ENCODE measurements at regions not wholly inside any gene's neighbourhood (a gene's known extent, or its start where the extent isn't known, plus 50 kb on each side); places are given as distances from the start of the nearest gene placed in this dataset.

- Histone ChIP-seq H3K23ac (ENCODE audit: insufficient read length, low read depth, low read length) (no peak overlapping the region), H3K79me2 (ENCODE audit: insufficient read depth, low read length) (no peaks in the 10 kb centered on the region), H3K79me1 (ENCODE audit: insufficient read depth, low read depth, low read length, poor library complexity, severe bottlenecking) (no peaks in the 10 kb centered on the region), H4K91ac (ENCODE audit: insufficient read length, low read depth, low read length) (no peak overlapping the region), H3T11ph (ENCODE audit: low read length) (no peak overlapping the region), H3K4ac (ENCODE audit: low read depth, low read length) (no peak overlapping the region), H2AK5ac (ENCODE audit: insufficient read length, low read length) (no peak overlapping the region), H3K14ac (ENCODE audit: insufficient read depth, low read length) (no peak overlapping the region), H2BK20ac (ENCODE audit: low read depth, low read length, poor library complexity, severe bottlenecking) (no peak overlapping the region), H3K27me3 (ENCODE audit: insufficient read depth, low read length) (no peaks in the 10 kb centered on the region), H3K56ac (ENCODE audit: insufficient read length, low read depth, low read length) (no peak overlapping the region), H3K9me3 (ENCODE audit: control insufficient read depth, low read depth, low read length) (no peaks in the 10 kb centered on the region), H4K5ac (ENCODE audit: insufficient read length, low read depth, low read length) (no peak overlapping the region), H4K20me1 (ENCODE audit: control insufficient read depth, insufficient read depth, insufficient read length) (no peaks in the 10 kb centered on the region), H4K8ac (replicated peaks; ENCODE audit: insufficient read length, low read depth, low read length) (no peak overlapping the region), H3K9ac (ENCODE audit: extremely low read depth, insufficient read length, low read length) (no peak overlapping the region), H2BK5ac (ENCODE audit: insufficient read length, low read length) (no peak overlapping the region), H3K4me2 (ENCODE audit: insufficient read depth, insufficient read length, low read length) (no peak overlapping the region), H3K27ac (ENCODE audit: insufficient read length, low read depth, low read length) (no peak overlapping the region), H2BK120ac (ENCODE audit: low read depth, low read length, poor library complexity, severe bottlenecking) (no peak overlapping the region), H2BK12ac (ENCODE audit: insufficient read length, low read depth, low read length) (no peak overlapping the region), H3K4me1 (ENCODE audit: insufficient read depth, low read length) (no peaks in the 10 kb centered on the region), H2BK15ac (ENCODE audit: low read depth, low read length) (no peak overlapping the region), H2AFZ (ENCODE audit: low read length) (no peak overlapping the region), H3K23me2 (ENCODE audit: insufficient read length, low read depth, low read length, poor library complexity, severe bottlenecking) (no peaks in the 10 kb centered on the region), H3K18ac (ENCODE audit: insufficient read length, low read depth, low read length) (no peak overlapping the region)
- no peak overlapping the region for H3K27ac Mint-ChIP-seq
- H3K4me3 Mint-ChIP-seq: no peak overlapping the region
- WGBS (ENCODE audit: extremely low coverage, insufficient read length, low lambda C conversion rate): no CpG with 5 or more reads among the region's 8 CpGs
- H3K4me1 Mint-ChIP-seq: no peaks in the 10 kb centered on the region
- H3K9me3 Mint-ChIP-seq: no peaks in the 10 kb centered on the region; a peak in 1 of 5 replicates
- H3K36me3 Mint-ChIP-seq (ENCODE audit: insufficient read depth in 1 of 3, low read depth in 3 of 3): no peaks in the 10 kb centered on the region
- no peak for DNase-seq
- no peaks in the 10 kb centered on the region for H3K27me3 Mint-ChIP-seq (ENCODE audit: low read depth)
- TF ChIP-seq CTCF (conservative IDR thresholded peaks at IDR 0.05): no peak
These were observed 110.0 kb downstream of the KCNE4 start for GRCh38 chr2:223161873-223162458.

All from H9 (cell line).